RCC 7860 (cell line): ENCODE measurements at regions not wholly inside any gene's neighbourhood (a gene's known extent, or its start where the extent isn't known, plus 50 kb on each side); places are given as distances from the start of the nearest gene placed in this dataset.
"Not testable (repeated sequence)": the region's sequence is repeated elsewhere in the genome, so short reads cannot be mapped to it uniquely, and the experiment has no call there.

Experiments
- DNase-seq: peaks from one replicate; pipeline ENCODE4 v3.0.0-alpha.2; 2015; ENCODE audit warnings: low spot score
- FAIRE-seq: peaks from 2 replicates; lab custom pipeline; 2012; peaks lifted over from hg19 to GRCh38; lab: Jason Lieb, UNC

DNA sequence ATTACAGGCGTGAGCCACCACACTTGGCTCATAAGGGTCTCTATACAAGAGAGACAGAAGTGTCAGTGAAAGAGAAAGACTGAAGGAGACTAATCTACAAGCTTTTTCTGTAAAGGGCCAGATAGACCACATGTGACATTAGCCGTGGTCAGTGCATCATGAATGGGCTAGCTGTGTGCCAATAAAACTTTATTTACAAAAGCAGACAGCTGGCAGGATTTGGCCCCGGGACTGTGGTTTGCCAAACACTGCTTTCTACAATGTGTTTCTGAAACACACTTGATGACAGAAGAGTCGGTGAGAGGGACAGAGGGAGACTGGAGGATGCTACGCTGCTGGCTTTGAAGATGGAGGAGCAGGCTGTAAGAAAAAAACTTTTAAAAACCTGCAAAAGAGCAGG lies 285.4 kb downstream of the TFAP2C start:
- FAIRE-seq (no peak), DNase-seq (no peak)

DNA sequence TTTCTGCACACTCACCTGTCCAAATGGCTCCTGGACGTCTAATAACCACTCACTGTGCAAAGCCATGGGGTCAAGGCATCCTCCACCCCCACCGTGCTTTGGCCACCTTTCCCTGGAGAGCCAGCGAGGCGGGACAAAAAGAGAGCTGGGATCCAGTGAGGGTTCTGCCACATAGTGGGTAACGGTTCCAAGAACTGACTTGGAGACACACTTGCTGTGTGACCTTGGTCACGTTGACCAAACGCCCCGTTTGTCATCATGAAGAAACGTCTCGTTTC lies 287.2 kb downstream of the TFAP2C start:
- FAIRE-seq (no peak), DNase-seq (no peak)

DNA sequence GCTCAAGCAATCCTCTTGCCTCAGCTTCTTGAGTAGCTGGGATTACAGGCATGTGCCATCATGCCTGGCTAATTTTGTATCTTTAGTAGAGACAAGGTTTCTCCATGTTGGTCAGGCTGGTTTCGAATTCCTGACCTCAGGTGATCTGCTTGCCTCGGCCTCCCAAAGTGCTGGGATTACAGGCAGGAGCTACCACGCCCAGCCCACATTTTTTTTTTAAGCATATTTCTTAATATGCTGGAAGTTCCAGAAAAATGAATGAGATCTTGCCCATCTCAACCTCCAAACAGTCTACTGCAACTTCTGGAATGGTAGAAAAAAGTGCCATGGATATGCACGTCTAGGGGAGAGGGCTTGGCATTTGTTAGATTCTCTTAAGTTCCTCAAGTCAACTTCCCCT lies 290.9 kb downstream of the TFAP2C start:
- not testable (repeated sequence) for FAIRE-seq, DNase-seq

DNA sequence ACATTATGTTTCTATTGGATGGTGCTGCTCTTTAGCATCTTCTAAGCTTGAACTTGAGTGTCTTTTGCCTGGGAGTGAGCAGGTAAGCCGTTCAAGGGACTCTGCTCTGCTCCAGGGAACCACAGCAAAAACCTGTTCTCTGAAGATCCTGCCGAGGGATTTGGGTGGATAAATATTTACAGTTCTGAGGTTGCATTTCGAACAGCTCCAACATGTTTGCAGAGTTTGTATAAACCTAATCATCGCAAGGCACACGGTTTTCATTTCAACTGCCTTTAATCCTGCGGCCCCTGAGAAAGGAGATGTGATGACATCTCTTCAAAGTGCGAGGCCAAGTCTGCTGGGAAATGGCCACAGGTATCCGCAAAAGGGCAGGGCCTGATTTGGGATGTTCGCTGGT lies 293.4 kb downstream of the TFAP2C start:
- no peak for FAIRE-seq
- no peak for DNase-seq

DNA sequence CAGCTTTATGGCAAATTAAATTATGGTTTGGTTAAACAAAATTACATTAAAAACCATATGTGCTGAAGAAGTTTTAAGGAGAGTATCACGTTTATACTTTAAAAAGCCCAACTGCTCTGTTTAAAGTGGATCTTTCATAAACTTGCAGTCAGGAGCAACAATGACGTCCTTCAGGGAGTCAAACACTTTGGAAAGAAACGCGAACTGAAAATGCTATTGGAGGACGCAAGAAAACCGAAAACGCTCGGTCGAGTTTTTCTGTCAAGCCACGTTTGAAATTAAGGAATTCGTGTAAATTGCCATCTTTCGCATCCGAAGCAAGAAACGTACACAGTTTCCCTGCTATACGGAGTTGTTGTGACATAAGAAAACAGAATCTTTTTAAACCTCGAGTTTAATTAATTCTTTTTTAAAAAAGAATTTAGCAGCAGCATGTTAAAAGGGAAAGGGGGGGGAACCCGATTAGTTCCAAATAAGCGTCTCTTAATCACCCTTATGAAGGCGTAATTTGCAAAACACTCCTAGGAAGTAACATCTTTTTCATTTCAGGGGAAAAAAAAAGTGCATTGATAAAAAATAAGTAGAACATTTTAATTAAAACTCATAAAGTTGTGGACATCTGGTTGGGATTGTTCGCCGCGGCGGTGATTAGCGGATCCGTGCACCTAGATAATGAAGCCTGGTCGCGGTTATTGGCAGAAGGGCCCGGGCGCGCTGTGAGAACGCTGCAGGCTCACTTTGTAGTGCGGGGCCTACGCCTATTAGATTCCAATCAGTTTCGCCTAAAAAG lies 295.4 kb downstream of the TFAP2C start:
- DNase-seq (no peak), FAIRE-seq (no peak)

DNA sequence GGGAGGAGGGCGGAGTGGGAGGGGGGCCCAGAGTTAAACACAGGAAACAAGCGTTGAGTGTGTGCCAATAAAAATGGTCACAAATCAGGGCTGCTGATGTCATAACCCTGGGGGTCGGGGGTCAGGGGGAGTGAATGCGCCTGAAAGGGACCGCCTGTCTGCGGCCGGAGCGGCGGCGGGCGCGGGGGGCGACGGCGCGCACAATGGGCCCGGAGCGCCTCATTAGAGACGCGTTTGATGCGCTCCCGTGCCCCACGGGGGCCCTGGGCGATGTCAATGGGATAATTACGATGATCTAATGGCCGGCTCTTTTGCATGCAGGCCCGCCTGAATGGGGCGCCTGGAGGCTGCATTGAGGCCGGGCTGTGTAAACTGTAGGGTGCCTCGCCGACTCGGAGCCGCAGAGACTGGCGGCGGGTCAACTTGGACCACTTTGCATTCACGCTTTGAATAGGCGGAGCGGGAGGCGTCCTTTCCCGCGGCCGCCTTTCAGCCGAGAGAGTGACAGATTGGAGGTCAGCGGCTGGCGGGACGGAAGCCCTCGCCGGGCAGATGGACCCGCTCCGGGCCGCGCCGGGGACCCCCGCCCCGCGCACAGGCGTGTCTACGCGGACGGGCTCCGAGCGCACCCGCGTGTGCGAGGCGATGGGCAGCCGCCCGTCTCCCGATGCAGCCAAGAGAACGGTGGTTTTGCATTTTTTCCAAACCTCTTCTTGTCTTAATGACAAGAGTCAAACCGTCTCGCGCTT lies 296.1 kb downstream of the TFAP2C start:
- FAIRE-seq (no peak), DNase-seq (no peak)

DNA sequence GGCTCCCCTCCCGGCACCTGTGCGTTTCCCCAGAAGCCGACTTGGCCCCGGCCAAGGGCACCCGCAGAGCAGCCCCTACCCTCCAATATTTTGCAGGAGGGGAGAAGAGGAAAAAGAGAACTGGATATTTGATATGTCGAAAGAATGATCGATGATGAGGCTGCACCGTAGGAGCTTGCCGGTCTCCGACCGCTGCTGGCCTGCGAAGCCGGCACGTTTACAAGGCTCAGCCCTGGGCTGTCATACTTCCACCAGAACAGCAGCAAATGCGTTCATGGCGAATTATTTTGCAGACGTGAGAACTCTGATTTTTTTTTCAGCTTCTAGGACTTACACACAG lies 296.7 kb downstream of the TFAP2C start:
- DNase-seq (no peak), FAIRE-seq (no peak)

DNA sequence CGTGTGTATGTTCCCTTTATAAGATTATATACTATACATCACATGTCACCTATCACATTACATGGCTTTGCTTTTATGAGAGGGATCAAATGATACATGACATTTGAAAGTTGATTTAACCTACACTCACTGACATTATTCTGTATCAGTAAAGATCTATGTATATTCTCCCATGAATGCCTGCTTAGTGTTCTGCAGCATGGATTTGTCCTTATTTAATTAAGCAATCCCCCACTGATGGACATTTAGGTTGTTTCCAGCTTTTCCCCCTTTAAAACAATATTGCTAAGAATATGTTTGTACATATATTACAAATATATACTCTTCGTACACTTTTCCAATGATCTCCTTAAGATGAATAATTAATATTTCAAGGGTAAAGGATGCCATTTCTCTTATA lies 297.4 kb downstream of the TFAP2C start:
- DNase-seq (no peak), FAIRE-seq (no peak)

DNA sequence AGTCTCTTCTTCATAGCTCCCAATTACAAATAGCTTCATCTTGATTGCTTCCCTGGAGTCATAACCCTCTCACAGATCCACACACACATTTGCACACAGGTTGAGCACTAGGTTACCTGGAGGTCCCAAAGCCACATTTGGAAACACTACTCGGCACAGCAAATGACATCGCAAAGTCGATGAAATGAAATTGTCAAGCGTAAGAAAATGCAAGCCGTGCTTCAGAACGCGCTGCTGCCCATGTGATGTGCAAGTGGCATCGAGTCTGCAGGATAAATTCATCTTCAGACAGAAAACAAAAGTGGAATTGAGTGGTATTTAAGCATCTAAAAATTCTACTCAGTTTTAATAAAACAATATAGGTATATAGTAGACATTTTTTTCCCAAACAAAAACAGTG lies 298.0 kb downstream of the TFAP2C start:
- DNase-seq: no peak
- FAIRE-seq: no peak

DNA sequence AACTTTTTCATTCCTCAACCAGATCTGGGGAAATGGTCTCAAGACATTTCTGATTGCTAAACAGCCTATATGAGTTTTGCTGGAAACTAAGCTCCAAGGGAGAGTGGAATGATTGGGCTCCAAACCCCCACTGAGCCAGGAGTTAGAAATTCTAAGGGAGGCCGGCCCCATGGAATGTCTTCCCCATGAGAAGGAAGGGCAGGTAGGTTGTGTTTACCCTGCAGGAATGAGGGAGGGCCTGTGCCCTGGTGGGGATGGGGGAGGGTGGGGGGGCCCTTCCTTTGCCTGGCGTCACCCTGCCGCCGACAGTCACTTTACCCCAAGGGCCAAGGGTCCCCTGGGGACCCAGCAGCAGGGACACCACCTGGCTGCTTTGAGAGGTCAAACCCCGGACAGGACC lies 298.9 kb downstream of the TFAP2C start:
- DNase-seq (no peak), FAIRE-seq (no peak)

DNA sequence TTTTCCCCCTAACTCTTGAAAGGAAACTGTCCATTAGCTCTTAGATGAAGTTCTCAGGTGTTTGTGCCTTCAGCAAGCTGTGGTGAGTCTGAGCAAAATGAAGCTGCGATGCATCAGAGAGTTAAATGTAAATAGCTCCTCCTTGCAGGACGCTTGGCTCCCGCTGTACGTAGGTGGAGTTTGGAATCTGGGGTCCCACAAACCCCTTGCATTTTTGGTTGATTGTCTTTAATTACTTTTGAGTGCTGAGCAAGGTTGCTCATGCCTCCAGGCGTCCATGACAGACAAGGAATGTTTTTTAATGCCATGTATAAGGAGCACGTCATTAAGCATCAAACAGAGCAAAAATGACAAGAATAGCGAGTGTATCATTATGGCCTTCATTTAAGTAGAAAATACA lies 300.5 kb downstream of the TFAP2C start:
- no peak for DNase-seq

DNA sequence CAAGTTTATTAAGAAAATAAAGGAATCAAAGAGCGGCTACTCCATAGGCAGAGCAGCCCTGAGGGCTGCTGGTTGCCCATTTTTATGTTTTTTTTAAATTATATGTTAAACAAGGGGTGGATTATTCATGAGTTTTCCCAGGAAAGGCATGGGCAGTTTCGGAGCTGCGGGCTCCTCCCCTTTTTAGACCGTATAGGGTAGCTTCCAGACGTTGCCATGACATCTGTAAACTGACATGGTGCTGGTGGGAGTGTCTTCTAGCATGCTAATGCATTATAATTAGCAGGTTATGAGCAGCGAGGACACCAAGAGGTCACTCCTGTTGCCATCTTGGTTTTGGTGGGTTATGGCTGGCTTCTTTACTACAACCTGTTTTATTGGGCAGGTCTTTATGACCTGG lies 301.8 kb downstream of the TFAP2C start:
- FAIRE-seq (no peak), DNase-seq (no peak)

More for the DNA sequence above, 300.5 kb downstream of the TFAP2C start:
- no peak for FAIRE-seq

DNA sequence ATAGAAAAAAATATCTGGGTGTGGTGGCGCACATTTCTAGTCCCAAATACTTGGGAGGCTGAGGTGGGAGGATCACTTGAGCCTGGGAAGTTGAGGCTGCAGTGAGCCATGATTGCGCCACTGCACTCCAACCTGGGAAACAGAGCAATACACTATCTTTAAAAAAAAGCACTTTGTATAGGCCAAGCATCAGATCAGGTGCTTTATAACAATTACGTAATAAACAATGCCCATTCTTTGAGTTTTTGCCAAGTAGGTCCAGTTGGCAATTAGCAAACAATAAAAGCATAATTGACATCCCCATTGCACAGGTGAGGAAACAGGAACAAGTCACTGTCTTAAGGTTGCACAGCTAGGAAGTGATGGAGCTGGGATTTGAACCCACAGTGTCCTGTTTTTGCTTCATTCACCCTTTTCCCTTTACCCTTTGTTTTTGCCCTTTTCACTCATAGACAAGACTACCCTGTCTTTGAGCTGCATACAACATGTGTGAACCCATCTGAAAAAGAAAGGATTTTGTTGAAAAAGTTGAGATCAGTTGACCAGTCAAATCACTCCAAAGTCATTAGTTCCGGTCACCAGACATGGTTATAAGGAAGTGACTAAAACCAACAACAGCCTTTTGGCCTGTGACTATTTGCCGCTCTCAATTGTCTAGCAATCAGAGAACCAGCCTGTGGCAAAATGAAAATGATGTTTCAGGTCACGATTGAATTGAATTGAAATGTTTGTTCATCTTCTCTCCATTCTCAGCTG lies 303.6 kb downstream of the TFAP2C start:
- DNase-seq: no peak
- no peak for FAIRE-seq

DNA sequence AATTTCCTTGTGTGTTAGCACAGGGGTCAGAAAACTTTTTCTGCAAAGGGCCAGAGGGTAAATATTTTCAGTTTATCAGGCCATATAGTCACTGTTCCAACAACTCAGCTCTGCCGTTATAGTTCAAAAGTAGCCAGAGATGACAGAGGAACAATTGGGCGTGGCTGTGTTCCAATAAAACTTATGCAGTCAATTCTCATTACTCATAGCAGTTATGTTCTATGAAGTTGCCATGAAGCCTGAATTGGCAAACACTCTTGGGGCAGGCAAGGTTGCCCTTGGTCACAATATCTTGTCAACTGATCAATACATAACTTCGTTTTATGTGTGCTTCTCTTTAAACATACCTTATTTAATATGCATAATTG lies 304.2 kb downstream of the TFAP2C start:
- FAIRE-seq: no peak
- DNase-seq: no peak

DNA sequence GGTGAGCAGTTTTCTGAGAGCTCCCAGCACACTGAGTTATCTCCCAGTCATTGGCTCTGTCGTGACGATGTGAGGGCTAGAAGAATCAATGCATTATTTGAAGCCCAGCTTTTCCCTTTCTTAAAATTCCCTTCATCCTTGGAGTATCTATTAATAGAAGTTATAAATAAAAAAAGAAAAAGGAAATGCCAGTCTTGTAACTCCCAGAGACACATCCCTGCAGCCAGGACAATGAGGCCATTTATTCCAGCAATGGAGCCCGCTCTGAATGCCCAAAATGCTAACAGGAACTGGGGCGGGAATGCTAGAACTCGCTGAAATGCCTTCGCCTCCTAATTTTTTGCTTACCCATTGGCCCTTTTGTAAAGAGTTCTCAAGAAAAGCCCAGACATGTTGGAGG lies 305.8 kb downstream of the TFAP2C start:
- FAIRE-seq (no peak), DNase-seq (no peak)

DNA sequence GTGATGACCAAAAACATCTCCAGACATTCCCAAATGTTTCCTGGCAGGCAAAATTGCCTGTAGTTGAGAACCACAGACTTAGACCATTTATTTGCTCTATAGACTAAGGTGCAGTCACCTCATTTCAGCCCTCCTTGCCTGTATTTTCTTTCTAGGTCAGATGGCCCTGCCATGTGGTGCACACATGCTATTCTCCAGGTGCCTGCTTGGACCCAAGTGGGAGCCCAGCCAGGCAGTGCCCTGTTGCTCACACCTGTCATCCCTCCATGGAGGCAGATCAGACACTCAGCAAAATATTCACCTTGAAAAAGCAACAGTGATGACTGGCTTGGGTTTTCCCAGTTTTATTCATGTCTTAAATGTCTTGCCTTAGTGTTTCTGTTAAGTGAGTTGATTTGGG lies 311.4 kb downstream of the TFAP2C start:
- no peak for DNase-seq
- no peak for FAIRE-seq

DNA sequence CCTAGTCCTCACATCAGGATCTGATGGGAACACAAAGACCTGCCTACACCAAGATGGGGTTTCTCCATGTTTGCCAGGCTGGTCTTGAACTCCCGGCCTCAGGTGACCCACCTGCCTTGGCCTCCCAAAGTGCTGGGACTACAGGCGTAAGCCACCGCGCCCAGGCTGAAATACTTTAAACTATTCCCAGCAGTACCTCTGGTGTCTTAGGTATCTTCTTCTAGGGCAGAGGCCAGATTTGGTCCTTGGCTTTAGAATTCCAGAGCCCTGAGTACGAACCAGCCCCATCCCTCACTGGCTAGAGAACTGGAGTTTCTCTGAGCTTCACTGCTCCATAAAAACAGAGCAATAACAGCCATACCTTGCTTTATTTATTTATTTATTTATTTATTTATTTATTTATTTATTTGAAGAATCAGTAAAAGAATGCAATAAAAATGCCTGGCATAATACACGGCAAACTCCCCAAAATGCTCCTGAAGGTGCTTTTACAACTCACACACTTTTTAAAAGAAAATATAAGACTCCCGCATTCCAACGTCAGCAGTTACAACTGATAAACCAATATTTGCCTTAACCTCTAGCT lies 312.1 kb downstream of the TFAP2C start:
- no peak for FAIRE-seq
- no peak for DNase-seq

DNA sequence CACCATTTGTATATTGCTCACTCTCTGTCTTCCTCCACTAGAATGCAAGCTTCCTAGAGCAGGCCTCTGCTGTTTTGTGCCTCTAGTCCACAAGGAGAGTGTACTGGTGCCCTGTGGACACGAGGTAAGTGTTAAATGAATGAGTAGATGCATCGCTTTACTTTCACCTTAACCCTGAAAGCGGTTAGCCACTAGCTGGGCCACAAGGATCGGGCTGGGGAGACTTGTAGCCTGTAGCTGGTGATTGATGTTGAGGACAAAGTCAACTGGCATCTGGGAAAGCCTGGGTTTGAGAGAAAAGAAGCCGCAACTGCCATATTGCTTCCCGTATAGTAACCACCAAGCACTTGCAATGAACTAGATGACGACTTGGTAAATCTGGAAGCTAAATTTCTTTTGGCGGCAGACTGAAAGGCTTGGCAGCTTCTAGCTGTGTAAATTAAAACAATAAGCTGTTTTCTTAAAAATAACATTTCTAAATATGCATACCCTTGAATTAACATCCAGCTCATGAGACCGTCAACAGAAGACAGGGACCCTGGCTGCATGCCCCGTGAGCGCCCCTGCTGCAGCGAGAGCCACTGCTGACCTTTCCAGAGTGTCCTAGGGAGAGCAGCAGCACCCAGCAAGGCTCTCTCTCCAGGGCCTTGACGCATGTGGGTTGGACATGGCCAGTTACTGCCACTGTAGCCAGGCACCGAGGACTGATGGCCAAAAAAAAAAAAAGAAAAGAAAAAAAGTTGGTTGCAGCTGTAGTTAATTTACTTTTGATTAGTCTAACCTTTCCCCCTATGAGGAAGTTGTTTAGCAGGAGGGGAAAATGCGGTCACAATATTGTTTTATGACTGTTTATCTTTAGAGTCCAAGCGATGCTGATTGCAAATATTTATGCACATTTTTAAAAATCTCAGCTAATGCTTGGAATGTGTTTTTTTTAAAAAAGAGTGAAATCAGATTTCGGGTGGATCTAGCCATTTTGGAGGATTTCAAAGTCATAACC lies 315.1 kb downstream of the TFAP2C start:
- FAIRE-seq (no peak), DNase-seq (no peak)

DNA sequence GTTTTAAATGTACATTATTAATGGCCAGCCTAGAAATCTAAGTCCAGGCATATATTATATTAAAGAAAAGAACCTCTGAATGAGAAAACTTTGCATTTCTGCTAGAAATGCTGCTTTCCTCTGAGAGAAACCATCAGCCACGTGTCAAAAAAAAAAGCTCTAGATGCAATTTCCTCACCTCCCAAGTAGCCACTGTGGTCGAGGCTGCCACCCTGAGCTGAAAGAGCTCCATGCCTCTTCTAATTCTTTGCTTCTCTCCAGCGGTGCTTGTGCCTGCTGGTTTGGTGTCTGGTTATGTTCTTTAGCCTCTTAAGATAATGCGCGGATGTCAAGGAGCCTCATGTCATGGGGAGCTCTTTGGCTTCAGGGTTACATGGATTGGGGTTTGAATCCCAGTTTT lies 316.0 kb downstream of the TFAP2C start:
- FAIRE-seq (no peak), DNase-seq (no peak)

DNA sequence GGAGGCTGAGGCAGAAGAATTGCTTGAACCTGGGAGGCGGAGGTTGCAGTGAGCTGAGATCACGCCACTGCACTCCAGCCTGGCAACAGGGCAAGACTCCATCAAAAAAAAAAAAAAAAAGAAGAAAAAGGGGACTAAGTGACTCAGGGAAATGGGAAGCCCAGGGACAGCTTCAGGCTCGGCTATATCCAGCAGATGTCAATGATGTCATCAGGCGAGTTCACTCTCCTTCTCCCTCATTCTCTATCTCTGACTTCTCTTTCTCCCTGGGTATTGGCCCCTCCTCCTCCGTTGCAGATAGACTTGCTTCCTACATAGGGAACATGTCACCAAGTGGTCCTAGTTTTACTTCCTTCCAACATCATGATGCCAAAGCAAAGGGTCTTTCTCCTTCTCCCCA lies 316.8 kb downstream of the TFAP2C start:
- DNase-seq: no peak
- no peak for FAIRE-seq

DNA sequence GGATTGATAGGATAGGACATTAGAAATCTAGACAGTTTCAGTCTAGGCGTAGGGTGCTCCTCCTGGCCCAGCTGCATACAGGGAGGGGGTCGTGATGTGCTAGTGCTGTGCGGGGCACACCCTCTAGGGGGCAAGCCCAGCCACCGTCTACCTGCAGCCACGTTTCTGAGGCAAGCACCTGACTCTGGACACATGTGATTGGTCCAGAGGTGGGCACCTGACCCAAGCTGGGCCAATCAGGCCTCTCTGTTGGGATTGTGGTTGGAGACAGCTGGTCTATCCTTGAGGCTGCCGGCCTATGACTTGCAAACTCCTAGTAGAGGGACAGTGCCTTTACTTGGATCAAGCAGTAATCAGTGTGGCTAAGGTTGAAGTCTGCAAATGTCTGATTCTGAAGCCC lies 317.1 kb downstream of the BMP7 start:
- DNase-seq (no peak), FAIRE-seq (no peak)
